Epidermal melanocyte (primary cell): ENCODE measurements at regions not wholly inside any gene's neighbourhood (a gene's known extent, or its start where the extent isn't known, plus 50 kb on each side); places are given as distances from the start of the nearest gene placed in this dataset.
"Not testable (repeated sequence)": the region's sequence is repeated elsewhere in the genome, so short reads cannot be mapped to it uniquely, and the experiment has no call there.

ENCODE experiments used
- DNase-seq: peaks from one replicate; pipeline ENCODE4 v3.0.0; 2011; ENCODE audit warnings: low spot score; ENCODE audit not compliant: insufficient read length

- no peak for DNase-seq
Measured at GRCh38 chrX:129086802-129087201, 436.5 kb downstream of the SMARCA1 start.

DNA sequence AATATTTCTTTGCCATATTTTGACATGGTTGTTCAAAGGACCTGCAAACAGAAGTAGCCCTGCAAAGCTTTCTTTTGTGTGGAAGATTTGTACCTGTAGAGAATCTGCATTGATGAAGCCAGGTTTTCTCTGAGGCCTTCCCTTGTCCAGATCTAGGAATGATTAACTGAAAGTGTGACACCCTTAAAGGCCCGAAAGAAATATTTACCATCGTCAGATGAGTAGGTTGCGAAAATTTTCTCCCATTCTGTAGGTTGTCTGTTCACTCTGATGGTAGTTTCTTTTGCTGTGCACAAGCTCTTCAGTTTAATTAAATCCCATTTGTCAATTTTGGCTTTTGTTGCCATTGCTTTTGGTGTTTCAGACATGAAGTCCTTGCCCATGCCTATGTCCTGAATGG, 439.0 kb downstream of the SMARCA1 start:
- not testable (repeated sequence) for DNase-seq

DNA sequence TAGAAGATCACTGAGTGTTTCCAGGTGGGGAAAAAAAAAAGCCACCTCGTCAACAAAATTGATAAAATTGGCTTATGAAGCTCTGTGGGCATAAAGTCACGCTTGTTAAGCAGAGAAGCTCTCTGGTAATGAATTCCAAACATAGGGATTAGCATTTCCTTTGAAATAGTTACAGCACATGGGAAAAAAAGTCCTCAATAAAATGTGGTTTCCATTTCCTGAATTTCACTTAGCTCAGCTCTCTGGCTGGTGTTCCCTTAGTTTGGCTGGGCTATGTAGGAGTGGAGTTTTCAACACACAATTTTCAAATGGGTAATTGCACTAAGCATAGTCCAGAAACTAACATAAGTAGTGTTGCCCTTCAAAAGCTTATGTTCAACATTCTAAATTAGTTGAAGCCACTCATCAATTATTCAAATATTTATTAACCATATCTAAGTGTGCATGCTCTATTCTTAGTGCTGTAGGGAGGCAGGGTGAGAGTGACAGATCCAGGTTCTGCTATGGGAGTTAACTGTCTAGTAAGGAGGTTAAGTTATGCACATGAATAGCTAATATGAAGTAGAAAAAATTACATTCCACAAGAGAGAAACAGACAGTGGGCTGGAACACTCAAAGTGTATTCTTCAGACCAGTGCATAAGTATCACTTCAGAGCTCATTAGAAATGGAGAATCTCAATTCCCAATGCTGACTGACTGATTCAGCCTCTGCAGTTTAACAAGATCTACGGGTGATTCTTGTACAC, 445.7 kb downstream of the SMARCA1 start:
- DNase-seq: no peak

- DNase-seq: no peak
Measured at GRCh38 chrX:129071390-129071789, 451.9 kb downstream of the SMARCA1 start.

GRCh38 chrX:129065895-129066294, 457.4 kb downstream of the SMARCA1 start:
- no peak for DNase-seq

DNA sequence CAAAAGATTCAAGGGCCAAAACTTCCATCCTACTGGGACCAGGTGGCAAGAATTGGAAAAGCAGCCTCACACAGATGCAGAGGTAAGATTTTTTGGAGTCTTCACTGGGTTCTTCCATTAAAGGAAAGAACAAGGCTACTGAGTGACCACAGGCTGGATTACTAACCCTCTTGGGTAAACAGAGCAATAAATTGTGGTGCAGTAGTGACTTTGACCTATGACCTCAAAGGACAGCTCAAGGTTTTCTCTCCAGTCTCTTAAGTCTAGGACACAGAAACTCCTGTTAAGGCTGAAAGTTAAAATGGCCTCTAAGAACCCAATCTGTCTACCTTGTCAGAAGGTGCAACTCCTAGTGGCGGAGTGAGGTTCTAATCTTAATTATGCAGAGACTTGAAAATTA, 464.9 kb downstream of the SMARCA1 start:
- no peak for DNase-seq

GRCh38 chrX:129043138-129043537, 480.2 kb downstream of the SMARCA1 start:
- no peak for DNase-seq

GRCh38 chrX:129041319-129041718, 482.0 kb downstream of the SMARCA1 start:
- no peak for DNase-seq

GRCh38 chrX:129040124-129040523, 483.2 kb downstream of the SMARCA1 start:
- DNase-seq: no peak

DNA sequence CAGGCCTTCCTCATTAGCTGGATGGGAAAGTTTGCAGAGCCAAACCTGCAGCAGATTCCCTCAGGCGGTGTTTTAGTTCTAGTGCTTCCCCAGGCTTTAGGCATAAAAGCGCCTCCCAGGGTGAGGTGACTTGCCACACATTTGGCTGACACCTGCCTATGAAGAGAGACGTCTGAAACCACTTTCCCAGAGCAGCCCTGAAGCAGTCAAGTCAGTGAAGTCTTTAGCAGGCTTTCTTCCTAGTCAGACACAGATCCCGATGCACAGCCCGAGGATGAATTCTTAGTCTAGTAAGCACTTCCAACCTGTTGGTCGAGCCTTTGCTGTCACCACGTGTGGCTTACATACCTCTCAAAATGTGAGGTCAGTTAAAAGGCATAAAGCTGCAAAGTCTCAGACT, 484.1 kb downstream of the SMARCA1 start:
- no peak for DNase-seq

GRCh38 chrX:129037389-129037788, 485.9 kb downstream of the SMARCA1 start:
- DNase-seq: no peak

DNA sequence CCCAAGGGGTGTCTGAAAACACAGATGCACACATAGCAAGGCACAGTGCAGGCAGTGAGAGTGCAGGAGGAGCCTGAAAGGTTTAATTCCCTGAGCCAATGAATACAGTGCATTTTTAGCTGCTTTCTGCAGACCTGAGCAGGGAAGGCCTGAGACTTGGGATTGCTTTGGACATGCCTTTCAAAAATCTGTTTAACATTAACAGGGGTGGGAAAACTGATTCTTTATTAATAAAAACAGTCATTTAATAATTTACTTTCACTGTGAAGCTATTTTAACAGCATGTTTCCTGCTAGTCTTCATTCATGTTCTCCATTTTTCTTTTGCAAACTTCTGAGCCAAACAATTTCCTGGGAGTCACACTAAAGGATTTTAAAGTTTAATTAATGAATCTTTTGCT, 488.1 kb downstream of the SMARCA1 start:
- DNase-seq: no peak

DNA sequence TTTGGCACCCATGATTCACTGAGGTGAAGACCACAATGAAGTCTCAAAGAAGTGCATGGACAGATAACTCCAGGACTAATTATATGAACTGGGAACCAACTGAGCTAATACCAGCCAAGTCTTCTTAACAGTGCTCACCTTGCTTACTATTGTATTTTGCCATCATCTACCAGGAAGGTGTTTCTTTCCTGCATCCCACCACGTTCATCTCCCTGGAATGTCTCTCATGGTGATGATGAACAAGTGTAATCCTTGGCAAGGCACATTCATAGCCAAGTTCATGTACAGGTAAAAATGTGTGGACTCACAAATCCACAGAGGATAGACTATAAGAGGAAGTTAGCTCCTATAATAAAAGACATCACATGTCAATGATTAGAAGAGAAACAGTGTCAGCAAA, 489.1 kb downstream of the SMARCA1 start:
- no peak for DNase-seq

DNA sequence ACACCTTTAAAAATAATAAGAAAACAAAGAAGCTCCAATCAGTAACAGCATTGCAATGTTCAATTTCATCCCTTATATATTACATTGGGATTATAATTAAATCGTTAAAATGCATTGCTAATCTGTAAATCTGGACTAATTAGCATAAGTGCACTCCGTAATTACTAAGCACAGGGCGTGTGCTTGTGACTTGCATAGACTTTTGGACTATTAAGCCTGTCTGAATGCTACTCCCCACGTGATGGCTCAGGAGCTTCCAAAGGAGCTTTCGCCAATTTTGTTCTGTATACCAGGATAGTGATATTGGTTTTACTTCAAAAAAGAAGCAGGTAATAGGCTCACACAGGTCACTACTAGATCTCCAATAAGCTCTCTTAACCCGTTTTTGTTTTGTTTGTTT, 497.1 kb downstream of the SMARCA1 start:
- no peak for DNase-seq

GRCh38 chrX:129025376-129025775, 497.9 kb downstream of the SMARCA1 start:
- no peak for DNase-seq

DNA sequence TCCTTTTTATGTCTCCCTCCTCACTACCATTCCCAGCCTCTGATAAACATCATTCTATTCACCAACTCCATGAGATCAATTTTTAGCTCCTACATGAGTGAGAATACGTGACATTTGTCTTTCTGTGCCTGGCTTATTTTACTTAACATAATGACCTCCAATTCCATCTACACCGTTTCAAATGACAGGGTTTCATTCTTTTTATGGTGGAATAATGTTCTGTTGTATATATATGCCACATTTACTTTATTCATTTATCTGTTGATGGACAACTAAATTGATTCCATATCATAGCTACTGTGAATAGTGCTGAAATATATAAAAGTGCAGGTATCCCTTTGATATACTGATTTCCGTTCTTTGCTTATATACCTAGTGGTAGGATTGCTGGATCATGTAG, 503.9 kb downstream of the SMARCA1 start:
- no peak for DNase-seq

DNA sequence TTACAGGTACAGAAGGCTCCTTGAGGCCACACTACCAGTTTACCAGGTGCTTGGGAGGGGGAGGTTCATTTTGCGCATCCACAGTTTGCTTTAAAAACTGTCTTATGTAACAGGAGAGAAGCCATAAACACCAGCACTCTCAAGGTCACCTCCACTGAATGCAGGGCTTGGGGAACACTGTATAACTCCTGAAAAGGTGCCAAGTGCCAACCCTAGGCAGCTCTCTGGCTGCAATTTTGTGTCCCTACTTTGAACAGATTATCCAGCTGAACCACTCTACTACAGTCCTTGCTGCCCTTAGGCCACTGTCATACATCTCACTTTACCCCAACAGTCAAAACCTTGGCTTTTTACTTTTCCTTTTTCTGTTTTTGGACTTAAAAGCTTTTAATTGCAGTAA, 507.9 kb downstream of the SMARCA1 start:
- DNase-seq: no peak

DNA sequence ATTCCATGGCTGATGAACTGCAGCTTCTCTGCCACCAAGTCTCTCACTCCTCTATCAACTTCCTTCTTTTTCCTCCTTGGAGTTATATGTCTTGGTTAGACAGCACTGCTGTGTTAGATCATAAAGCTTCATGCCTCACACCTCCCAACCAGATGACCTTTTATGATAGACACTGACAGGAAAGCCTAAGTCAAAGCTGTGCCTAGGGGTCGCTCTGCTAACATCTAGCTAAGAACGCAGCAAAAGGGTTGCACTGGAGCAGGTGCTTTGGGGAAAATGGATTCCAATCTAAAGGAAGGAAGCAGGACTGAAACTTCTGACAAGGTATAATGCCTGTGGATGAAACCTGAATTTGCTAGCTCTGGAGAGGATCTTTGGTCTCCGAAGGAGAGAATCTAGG, 509.7 kb downstream of the SMARCA1 start:
- no peak for DNase-seq

- no peak for DNase-seq
Measured at GRCh38 chrX:129007631-129008030, 515.7 kb downstream of the SMARCA1 start.

DNA sequence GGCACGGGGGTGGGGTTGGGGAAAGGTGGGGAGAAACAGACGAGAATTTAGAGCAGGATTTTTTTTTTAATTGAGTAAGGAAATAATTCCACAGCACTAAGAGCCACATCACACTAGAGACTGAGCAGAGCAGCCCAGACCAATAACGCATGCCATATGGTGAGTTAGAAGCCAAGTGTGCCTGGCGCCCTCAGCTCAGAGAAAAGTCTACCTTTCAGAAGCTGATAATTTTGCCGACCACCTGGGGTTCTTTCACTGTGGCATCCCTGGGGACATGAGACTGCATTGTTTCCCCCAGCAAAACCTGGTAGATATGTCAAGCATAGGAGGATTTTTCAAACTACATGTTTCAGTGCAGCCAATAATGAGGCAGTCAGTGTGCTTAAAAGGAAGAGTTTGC, 516.8 kb downstream of the SMARCA1 start:
- no peak for DNase-seq

GRCh38 chrX:129000797-129001196, 522.5 kb downstream of the SMARCA1 start:
- DNase-seq: no peak

DNA sequence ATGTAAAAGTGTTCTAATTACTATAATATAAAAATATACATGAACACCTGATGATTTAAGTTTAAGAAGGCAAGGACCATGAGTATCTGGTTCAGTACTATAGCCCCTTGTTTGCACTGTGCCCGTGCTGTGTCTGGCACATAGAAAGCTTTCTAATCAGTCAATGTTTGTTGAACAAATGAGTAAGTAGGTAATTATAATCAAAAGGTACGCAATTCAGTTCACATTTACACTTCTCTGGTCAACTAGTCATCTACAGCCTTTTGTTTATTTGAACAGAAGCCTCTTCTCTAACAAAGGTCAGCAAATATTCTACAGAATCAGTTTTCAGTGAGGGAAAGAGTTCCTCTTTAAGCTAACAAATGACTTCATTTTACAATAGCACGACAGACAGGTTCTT, 523.3 kb downstream of the SMARCA1 start:
- DNase-seq: no peak

DNA sequence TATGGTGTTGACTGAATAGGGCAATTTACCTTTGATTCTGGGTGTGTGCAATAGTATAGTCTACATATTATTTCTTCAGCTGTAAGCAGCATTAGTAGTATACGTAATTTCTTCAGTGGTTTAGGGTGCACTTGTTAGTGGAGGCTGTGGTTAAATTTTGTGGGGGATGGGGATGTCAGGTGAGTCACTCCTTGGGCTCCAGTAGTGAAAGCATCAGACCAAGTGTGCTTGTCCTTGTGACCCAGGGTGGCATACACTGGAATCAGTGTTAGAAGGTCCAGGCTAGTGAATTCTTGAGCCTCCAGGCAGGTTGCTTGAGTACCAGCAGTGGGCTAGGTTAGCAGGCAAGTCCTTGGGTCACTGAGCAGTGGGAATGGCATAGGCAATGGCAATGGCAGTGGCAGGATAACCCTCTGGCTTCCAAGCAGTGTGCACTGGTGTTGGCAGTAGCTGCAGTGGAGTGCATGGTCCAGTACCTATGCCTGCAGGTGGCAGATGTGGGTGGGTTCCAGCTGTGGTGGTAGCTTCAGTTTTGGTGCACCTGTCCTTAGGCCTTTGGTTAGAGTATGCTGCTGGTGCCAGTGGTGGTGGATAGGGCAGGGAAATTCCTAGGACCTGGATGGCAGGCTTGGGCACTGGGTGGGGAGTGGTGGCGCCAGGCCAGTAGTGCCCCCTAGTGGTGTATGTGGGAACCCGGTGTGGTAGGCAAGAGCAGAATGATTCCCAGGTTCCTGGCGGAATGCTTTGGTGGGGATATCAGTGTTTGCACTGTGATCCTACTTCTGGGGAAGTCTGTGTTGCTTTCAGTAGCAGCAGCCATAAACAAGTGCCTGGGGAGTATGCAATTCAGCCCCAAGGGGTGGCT, 531.0 kb downstream of the SMARCA1 start:
- no peak for DNase-seq
